ENCODE measurements at regions not wholly inside any gene's neighbourhood (a gene's known extent, or its start where the extent isn't known, plus 50 kb on each side); places are given as distances from the start of the nearest gene placed in this dataset.

DNA sequence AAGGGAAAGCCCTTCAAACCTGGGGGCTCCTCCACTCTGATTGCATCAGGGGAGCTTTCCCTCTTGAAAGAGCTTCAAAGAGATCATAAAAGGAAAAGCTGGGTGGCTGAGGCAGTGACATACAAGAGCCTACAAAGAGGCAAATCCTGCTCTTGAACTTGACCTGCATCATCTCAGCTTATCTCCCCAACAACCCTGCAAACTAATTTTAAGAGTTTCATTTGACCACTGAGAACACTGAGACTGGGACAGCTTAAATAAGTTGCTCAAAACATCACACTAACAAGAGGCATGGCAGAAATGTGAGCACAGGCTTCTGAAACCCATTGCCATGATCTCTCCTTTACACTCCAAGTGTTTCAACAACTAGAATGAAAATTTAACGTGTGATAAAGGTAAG is 101.6 kb upstream of the PPARGC1A start:
- no peaks in the 10 kb centered on the region for H3K9me3 ChIP-seq
- no peaks in the 10 kb centered on the region for H3K27me3 ChIP-seq
- TF ChIP-seq, protein P1, sequence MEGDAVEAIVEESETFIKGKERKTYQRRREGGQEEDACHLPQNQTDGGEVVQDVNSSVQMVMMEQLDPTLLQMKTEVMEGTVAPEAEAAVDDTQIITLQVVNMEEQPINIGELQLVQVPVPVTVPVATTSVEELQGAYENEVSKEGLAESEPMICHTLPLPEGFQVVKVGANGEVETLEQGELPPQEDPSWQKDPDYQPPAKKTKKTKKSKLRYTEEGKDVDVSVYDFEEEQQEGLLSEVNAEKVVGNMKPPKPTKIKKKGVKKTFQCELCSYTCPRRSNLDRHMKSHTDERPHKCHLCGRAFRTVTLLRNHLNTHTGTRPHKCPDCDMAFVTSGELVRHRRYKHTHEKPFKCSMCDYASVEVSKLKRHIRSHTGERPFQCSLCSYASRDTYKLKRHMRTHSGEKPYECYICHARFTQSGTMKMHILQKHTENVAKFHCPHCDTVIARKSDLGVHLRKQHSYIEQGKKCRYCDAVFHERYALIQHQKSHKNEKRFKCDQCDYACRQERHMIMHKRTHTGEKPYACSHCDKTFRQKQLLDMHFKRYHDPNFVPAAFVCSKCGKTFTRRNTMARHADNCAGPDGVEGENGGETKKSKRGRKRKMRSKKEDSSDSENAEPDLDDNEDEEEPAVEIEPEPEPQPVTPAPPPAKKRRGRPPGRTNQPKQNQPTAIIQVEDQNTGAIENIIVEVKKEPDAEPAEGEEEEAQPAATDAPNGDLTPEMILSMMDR (IDR thresholded peaks at IDR 0.05) = no peak
- no peak overlapping the region for H3K4me3 ChIP-seq
- intact Hi-C loops (cut with DNase I; ENCODE audit: low total_unique reads) = no loop called here
- H3K27ac ChIP-seq = no peak overlapping the region
- no peaks in the 10 kb centered on the region for H3K36me3 ChIP-seq
- DNase-seq = no peak
- no peaks in the 10 kb centered on the region for H3K4me1 ChIP-seq

DNA sequence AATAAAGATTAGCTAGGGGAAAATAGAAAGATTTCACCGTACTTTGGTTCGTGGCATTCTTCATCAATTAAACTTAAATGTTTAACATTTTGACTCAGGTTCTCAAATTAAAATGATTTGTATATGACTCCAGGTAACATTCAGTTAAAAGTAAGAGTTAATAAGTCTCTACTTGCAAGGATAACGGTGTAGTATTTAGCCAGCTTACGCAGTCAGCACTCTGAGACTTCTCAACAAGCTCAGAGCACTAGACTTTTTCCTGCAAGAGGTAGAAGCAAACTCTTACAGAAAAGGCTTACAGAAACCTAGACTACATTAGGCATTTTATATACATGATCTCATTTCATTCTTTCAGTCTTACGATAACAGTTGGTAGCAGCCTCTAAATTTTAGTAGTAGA is 96.4 kb upstream of the PPARGC1A start:
- DNase-seq = no peak

GRCh38 chr4:23981328-23981727 is 91.5 kb upstream of the PPARGC1A start:
- no peak for DNase-seq
- TF ChIP-seq, protein P1 (IDR thresholded peaks at IDR 0.05) = no peak
- Histone ChIP-seq H3K36me3 (no peaks in the 10 kb centered on the region), H3K27ac (no peak overlapping the region), H3K4me3 (no peak overlapping the region), H3K9me3 (no peaks in the 10 kb centered on the region), H3K4me1 (no peaks in the 10 kb centered on the region), H3K27me3 (no peaks in the 10 kb centered on the region)
- intact Hi-C loops (cut with DNase I; ENCODE audit: low total_unique reads) = no loop called here

More for the DNA sequence above, 96.4 kb upstream of the PPARGC1A start:
- Histone ChIP-seq H3K27me3 (no peaks in the 10 kb centered on the region), H3K27ac (no peak overlapping the region), H3K4me3 (no peak overlapping the region), H3K4me1 (no peaks in the 10 kb centered on the region), H3K9me3 (no peaks in the 10 kb centered on the region), H3K36me3 (no peaks in the 10 kb centered on the region)
- intact Hi-C loops (cut with DNase I; ENCODE audit: low total_unique reads) = no loop called here
- TF ChIP-seq, protein P1 (IDR thresholded peaks at IDR 0.05) = no peak

- DNase-seq = no peak
- TF ChIP-seq, protein P1 (IDR thresholded peaks at IDR 0.05) = no peak
- Histone ChIP-seq H3K36me3 (no peaks in the 10 kb centered on the region), H3K4me1 (no peaks in the 10 kb centered on the region), H3K27ac (no peak overlapping the region), H3K27me3 (no peaks in the 10 kb centered on the region), H3K9me3 (no peaks in the 10 kb centered on the region), H3K4me3 (no peak overlapping the region)
- intact Hi-C loops (cut with DNase I; ENCODE audit: low total_unique reads) = no loop called here
Observed at GRCh38 chr4:23979534-23979933, 89.7 kb upstream of the PPARGC1A start.

GRCh38 chr4:23978002-23978401 is 88.2 kb upstream of the PPARGC1A start:
- Histone ChIP-seq H3K36me3 (no peaks in the 10 kb centered on the region), H3K4me3 (no peak overlapping the region), H3K9me3 (no peaks in the 10 kb centered on the region), H3K4me1 (no peaks in the 10 kb centered on the region), H3K27me3 (no peaks in the 10 kb centered on the region), H3K27ac (no peak overlapping the region)
- intact Hi-C loops (cut with DNase I; ENCODE audit: low total_unique reads) = no loop called here
- TF ChIP-seq, protein P1 (IDR thresholded peaks at IDR 0.05) = no peak
- no peak for DNase-seq

- intact Hi-C loops (cut with DNase I; ENCODE audit: low total_unique reads) = no loop called here
Observed at GRCh38 chr4:23976423-23976822, 86.6 kb upstream of the PPARGC1A start.

More at GRCh38 chr4:23976423-23976822, 86.6 kb upstream of the PPARGC1A start:
- TF ChIP-seq, protein P1 (IDR thresholded peaks at IDR 0.05) = no peak
- no peak for DNase-seq
- Histone ChIP-seq H3K36me3 (no peaks in the 10 kb centered on the region), H3K4me1 (no peaks in the 10 kb centered on the region), H3K9me3 (no peaks in the 10 kb centered on the region), H3K27me3 (no peaks in the 10 kb centered on the region), H3K4me3 (no peak overlapping the region), H3K27ac (no peak overlapping the region)

All from tibial artery (tissue), 4 donors.